DND-41 (cell line): ENCODE measurements at regions not wholly inside any gene's neighbourhood (a gene's known extent, or its start where the extent isn't known, plus 50 kb on each side); places are given as distances from the start of the nearest gene placed in this dataset.

Experiments used
- ATAC-seq: fragments of 200-7000 bp; cut with Tn5 transposase; 3 replicates; pipeline ENCODE4 v1.9.1; 2021; ENCODE audit warnings: low read depth; ENCODE audit not compliant: insufficient read depth
- DNase-seq: peaks from one replicate; pipeline ENCODE4 v3.0.0-alpha.2; 2020
- H2AFZ ChIP-seq: 2 replicates; pipeline ENCODE4 v1.6.0; 2012; ENCODE audit warnings: low read depth, low read length
- H3K27ac ChIP-seq: 2 replicates; pipeline ENCODE4 v1.5.1; 2012; ENCODE audit warnings: low read length, inconsistent platforms
- H3K27me3 ChIP-seq: fragments of 200-600 bp; sonication (generic); 2 replicates; pipeline ENCODE4 v1.6.0; 2012; ENCODE audit warnings: low read length, mild to moderate bottlenecking, inconsistent platforms; ENCODE audit not compliant: insufficient read depth, poor library complexity
- H3K36me3 ChIP-seq: 2 replicates; pipeline ENCODE4 v1.5.1; 2012; ENCODE audit warnings: low read length, inconsistent platforms; ENCODE audit not compliant: insufficient read depth
- H3K4me1 ChIP-seq: 2 replicates; pipeline ENCODE4 v1.5.1; 2012; ENCODE audit warnings: mild to moderate bottlenecking, low read length; ENCODE audit not compliant: insufficient read depth
- H3K4me2 ChIP-seq: 2 replicates; pipeline ENCODE4 v1.6.0; 2012; ENCODE audit warnings: mild to moderate bottlenecking, moderate library complexity, low read length, inconsistent platforms; ENCODE audit not compliant: insufficient read depth
- H3K4me3 ChIP-seq, 2 experiments: fragments of 200-600 bp in 1 of 2; shearing (Covaris generic) in 1 of 2; 2 replicates each; pipeline ENCODE4 v1.5.1; 2012 to 2016; ENCODE audit warnings: inconsistent platforms in 2 of 2, low read length in 2 of 2, mild to moderate bottlenecking in 2 of 2, low read depth in 1 of 2, moderate library complexity in 1 of 2
- H3K79me2 ChIP-seq: 2 replicates; pipeline ENCODE4 v1.6.0; 2012; ENCODE audit warnings: low read length, inconsistent platforms; ENCODE audit not compliant: insufficient read depth
- H3K9ac ChIP-seq: 2 replicates; pipeline ENCODE4 v1.6.0; 2012; ENCODE audit warnings: low read depth, mild to moderate bottlenecking, inconsistent platforms, low read length, moderate library complexity
- H3K9me3 ChIP-seq: 2 replicates; pipeline ENCODE4 v1.5.1; 2012; ENCODE audit warnings: low read length, moderate library complexity, mild to moderate bottlenecking, inconsistent platforms; ENCODE audit not compliant: insufficient read depth, severe bottlenecking
- H4K20me1 ChIP-seq: 2 replicates; pipeline ENCODE4 v1.6.0; 2012; ENCODE audit warnings: low read length; ENCODE audit not compliant: insufficient read depth
- CTCF ChIP-seq: IDR thresholded peaks from 2 replicates; pipeline ENCODE4 v1.5.1; 2012; ENCODE audit warnings: borderline replicate concordance, low read length, moderate library complexity, mild to moderate bottlenecking; ENCODE audit not compliant: poor library complexity, severe bottlenecking; ENCODE audit errors: extremely low read depth
- EZH2 ChIP-seq: IDR thresholded peaks from 3 replicates; pipeline ENCODE4 v1.6.1; 2012; ENCODE audit warnings: borderline replicate concordance, low read depth, mild to moderate bottlenecking, moderate library complexity, low read length, inconsistent platforms; ENCODE audit not compliant: severe bottlenecking

DNA sequence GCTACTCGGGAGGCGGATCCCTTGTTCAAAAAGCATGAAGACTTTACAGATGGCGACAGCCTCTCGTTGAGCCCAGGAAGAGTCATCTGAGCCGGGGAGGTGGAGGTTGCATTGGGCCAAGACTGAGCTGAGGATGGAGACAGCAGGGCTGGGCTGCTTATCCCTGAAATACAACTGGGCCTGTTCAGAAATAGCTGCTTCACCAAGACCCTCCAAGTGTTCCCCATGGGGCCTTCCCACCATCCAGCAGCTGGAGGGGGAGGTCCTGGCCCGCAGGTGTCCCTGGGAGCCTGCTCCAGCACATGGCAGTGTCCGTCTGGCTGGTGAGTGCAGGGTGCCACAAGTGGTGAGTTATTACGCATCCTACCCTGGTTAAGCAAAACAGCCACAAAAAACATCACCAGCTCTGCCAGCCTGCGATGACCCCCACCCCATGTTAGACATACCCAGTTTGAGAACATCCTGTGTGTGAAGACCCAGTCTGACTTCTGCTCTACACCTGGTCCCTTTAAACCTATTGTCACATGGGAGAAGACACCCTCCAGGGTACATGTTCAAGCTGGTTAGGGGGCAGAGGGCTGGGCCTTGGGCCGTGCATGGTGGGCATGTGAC, 93.1 kb upstream of the TMPRSS2 start:
- Histone ChIP-seq H3K27me3 (no peaks in the 10 kb centered on the region), H3K4me2 (no peak overlapping the region), H4K20me1 (no peaks in the 10 kb centered on the region), H3K4me1 (no peaks in the 10 kb centered on the region), H2AFZ (no peak overlapping the region), H3K27ac (no peak overlapping the region), H3K9me3 (no peaks in the 10 kb centered on the region), H3K4me3 (no peak overlapping the region), H3K9ac (no peak overlapping the region), H3K79me2 (no peaks in the 10 kb centered on the region), H3K36me3 (no peaks in the 10 kb centered on the region)
- ATAC-seq (peak; percentile 37; the same call in 1 of the 3 replicates), DNase-seq (no peak)
- TF ChIP-seq CTCF (no peak), EZH2 (no peak)

GRCh38 chr21:41600556-41600955, 92.6 kb upstream of the TMPRSS2 start:
- H3K4me3 ChIP-seq: no peak overlapping the region
- no peaks in the 10 kb centered on the region for H4K20me1 ChIP-seq
- TF ChIP-seq CTCF (no peak), EZH2 (no peak)
- H3K27ac ChIP-seq: no peak overlapping the region
- H3K9me3 ChIP-seq: no peaks in the 10 kb centered on the region
- ATAC-seq: no peak
- no peaks in the 10 kb centered on the region for H3K36me3 ChIP-seq
- H2AFZ ChIP-seq: no peak overlapping the region
- H3K4me2 ChIP-seq: no peak overlapping the region
- no peaks in the 10 kb centered on the region for H3K4me1 ChIP-seq
- no peak for DNase-seq
- H3K79me2 ChIP-seq: no peaks in the 10 kb centered on the region
- H3K9ac ChIP-seq: no peak overlapping the region
- H3K27me3 ChIP-seq: no peaks in the 10 kb centered on the region

GRCh38 chr21:41600116-41600515, 92.2 kb upstream of the TMPRSS2 start:
- Histone ChIP-seq H3K4me3 (no peak overlapping the region), H3K9me3 (no peaks in the 10 kb centered on the region), H3K27me3 (no peaks in the 10 kb centered on the region), H4K20me1 (no peaks in the 10 kb centered on the region), H2AFZ (no peak overlapping the region), H3K36me3 (no peaks in the 10 kb centered on the region), H3K4me1 (no peaks in the 10 kb centered on the region), H3K9ac (no peak overlapping the region), H3K79me2 (no peaks in the 10 kb centered on the region), H3K4me2 (no peak overlapping the region), H3K27ac (no peak overlapping the region)
- ATAC-seq: no peak
- no peak for DNase-seq
- TF ChIP-seq CTCF (no peak), EZH2 (no peak)
